NCI-H82 (cell line): ENCODE measurements at regions not wholly inside any gene's neighbourhood (a gene's known extent, or its start where the extent isn't known, plus 50 kb on each side); places are given as distances from the start of the nearest gene placed in this dataset.

Source experiments
- DNase-seq: peaks from one replicate; lab custom pipeline; 2025; lab: John Stamatoyannopoulos, UW

GRCh38 chr1:232308616-232309015 lies 321.3 kb downstream of the SIPA1L2 start:
- no peak for DNase-seq

GRCh38 chr1:232307296-232308017 lies 322.5 kb downstream of the SIPA1L2 start:
- no peak for DNase-seq

- peak; percentile 29 for DNase-seq
Measured at GRCh38 chr1:232306269-232306961, 323.5 kb downstream of the SIPA1L2 start.

- DNase-seq: no peak
Measured at GRCh38 chr1:232305050-232305449, 324.9 kb downstream of the SIPA1L2 start.

GRCh38 chr1:232303222-232303620 lies 326.7 kb downstream of the SIPA1L2 start:
- no peak for DNase-seq

- peak; percentile 63 for DNase-seq
Measured at GRCh38 chr1:232302376-232303221, 327.3 kb downstream of the SIPA1L2 start.

- no peak for DNase-seq
Measured at GRCh38 chr1:232301246-232301645, 328.7 kb downstream of the SIPA1L2 start.

- no peak for DNase-seq
Measured at GRCh38 chr1:232300466-232300865, 329.5 kb downstream of the SIPA1L2 start.

- no peak for DNase-seq
Measured at GRCh38 chr1:232296461-232296860, 333.5 kb downstream of the SIPA1L2 start.

GRCh38 chr1:232293361-232293760 lies 336.6 kb downstream of the SIPA1L2 start:
- no peak for DNase-seq

GRCh38 chr1:232292818-232293217 lies 337.1 kb downstream of the SIPA1L2 start:
- no peak for DNase-seq

GRCh38 chr1:232292239-232292638 lies 337.7 kb downstream of the SIPA1L2 start:
- no peak for DNase-seq

- no peak for DNase-seq
Measured at GRCh38 chr1:232291681-232292080, 338.3 kb downstream of the SIPA1L2 start.

- no peak for DNase-seq
Measured at GRCh38 chr1:232291261-232291660, 338.7 kb downstream of the SIPA1L2 start.

GRCh38 chr1:232290570-232290969 lies 339.4 kb downstream of the SIPA1L2 start:
- DNase-seq: no peak

- no peak for DNase-seq
Measured at GRCh38 chr1:232287676-232288569, 342.0 kb downstream of the SIPA1L2 start.

GRCh38 chr1:232285138-232285537 lies 344.8 kb downstream of the SIPA1L2 start:
- DNase-seq: no peak

- no peak for DNase-seq
Measured at GRCh38 chr1:232283864-232284263, 346.1 kb downstream of the SIPA1L2 start.

GRCh38 chr1:232282498-232282897 lies 347.4 kb downstream of the SIPA1L2 start:
- no peak for DNase-seq

- no peak for DNase-seq
Measured at GRCh38 chr1:232280910-232281309, 349.0 kb downstream of the SIPA1L2 start.

GRCh38 chr1:232279909-232280400 lies 350.0 kb downstream of the SIPA1L2 start:
- no peak for DNase-seq
